NCI-H774 (cell line): ENCODE measurements at regions not wholly inside any gene's neighbourhood (a gene's known extent, or its start where the extent isn't known, plus 50 kb on each side); places are given as distances from the start of the nearest gene placed in this dataset.

Experiments used
- DNase-seq: peaks from one replicate; lab custom pipeline; 2025; lab: John Stamatoyannopoulos, UW

GRCh38 chr15:91737151-91737818 lies 116.2 kb upstream of the SLCO3A1 start:
- DNase-seq: no peak

GRCh38 chr15:91741986-91742385 lies 111.5 kb upstream of the SLCO3A1 start:
- no peak for DNase-seq

- no peak for DNase-seq
Observed at GRCh38 chr15:91751611-91752010, 101.9 kb upstream of the SLCO3A1 start.

- DNase-seq: no peak
Observed at GRCh38 chr15:91752081-91752785, 101.3 kb upstream of the SLCO3A1 start.

- DNase-seq: no peak
Observed at GRCh38 chr15:91759560-91759959, 93.9 kb upstream of the SLCO3A1 start.

- no peak for DNase-seq
Observed at GRCh38 chr15:91765660-91766059, 87.8 kb upstream of the SLCO3A1 start.

GRCh38 chr15:91769476-91769875 lies 84.0 kb upstream of the SLCO3A1 start:
- no peak for DNase-seq

- no peak for DNase-seq
Observed at GRCh38 chr15:91769894-91770293, 83.6 kb upstream of the SLCO3A1 start.

GRCh38 chr15:91776104-91776503 lies 77.4 kb upstream of the SLCO3A1 start:
- no peak for DNase-seq

- no peak for DNase-seq
Observed at GRCh38 chr15:91779960-91780359, 73.5 kb upstream of the SLCO3A1 start.

- DNase-seq: no peak
Observed at GRCh38 chr15:91780387-91780786, 73.1 kb upstream of the SLCO3A1 start.

GRCh38 chr15:91782221-91782620 lies 71.3 kb upstream of the SLCO3A1 start:
- DNase-seq: no peak

GRCh38 chr15:91783008-91783407 lies 70.5 kb upstream of the SLCO3A1 start:
- no peak for DNase-seq

- DNase-seq: no peak
Observed at GRCh38 chr15:91783451-91783850, 70.1 kb upstream of the SLCO3A1 start.

GRCh38 chr15:91784973-91785709 lies 68.4 kb upstream of the SLCO3A1 start:
- DNase-seq: no peak

GRCh38 chr15:91787198-91787597 lies 66.3 kb upstream of the SLCO3A1 start:
- peak; percentile 41 for DNase-seq

- DNase-seq: no peak
Observed at GRCh38 chr15:91789136-91789535, 64.4 kb upstream of the SLCO3A1 start.

GRCh38 chr15:91790836-91791235 lies 62.7 kb upstream of the SLCO3A1 start:
- DNase-seq: no peak

- no peak for DNase-seq
Observed at GRCh38 chr15:91793771-91794170, 59.7 kb upstream of the SLCO3A1 start.

- no peak for DNase-seq
Observed at GRCh38 chr15:91795235-91795634, 58.3 kb upstream of the SLCO3A1 start.

- no peak for DNase-seq
Observed at GRCh38 chr15:91801836-91802534, 51.5 kb upstream of the SLCO3A1 start.

- no peak for DNase-seq
Observed at GRCh38 chr15:91803260-91803659, 50.2 kb upstream of the SLCO3A1 start.
